Stimulated activated CD4-positive, alpha-beta T cell treated with anti-CD3 and anti-CD28 coated beads, TNF-alpha, amount 100 ng/mL, for 24 hours (primary cell): ENCODE measurements at regions not wholly inside any gene's neighbourhood (a gene's known extent, or its start where the extent isn't known, plus 50 kb on each side); places are given as distances from the start of the nearest gene placed in this dataset.
"Not testable (repeated sequence)": the region's sequence is repeated elsewhere in the genome, so short reads cannot be mapped to it uniquely, and the experiment has no call there.

Experiments used
- DNase-seq, 3 experiments: peaks; one replicate each; pipeline ENCODE4 v3.0.0-alpha.2; 2020; ENCODE audit warnings: low read depth in 3 of 3

DNA sequence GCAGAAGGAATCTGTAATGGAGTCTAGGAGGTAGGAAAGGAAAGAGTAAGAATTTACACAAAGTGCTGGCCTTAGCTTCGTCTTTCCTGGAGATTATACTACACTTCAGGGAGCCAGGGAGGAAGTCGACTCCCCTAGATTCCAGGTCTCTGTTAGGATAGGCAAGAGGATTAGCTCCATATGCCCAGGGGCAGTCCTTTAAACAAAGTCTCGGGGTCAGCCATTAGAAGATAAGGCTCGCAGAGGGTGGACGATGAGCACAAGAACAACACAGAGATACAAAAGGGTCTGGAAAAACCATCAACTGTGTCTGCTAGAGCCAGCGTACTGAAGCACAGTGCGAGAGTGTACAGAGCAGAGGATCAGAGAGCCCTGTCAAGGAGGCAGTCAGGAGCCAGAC, 344.7 kb upstream of the TNC start:
- no peak for DNase-seq

DNA sequence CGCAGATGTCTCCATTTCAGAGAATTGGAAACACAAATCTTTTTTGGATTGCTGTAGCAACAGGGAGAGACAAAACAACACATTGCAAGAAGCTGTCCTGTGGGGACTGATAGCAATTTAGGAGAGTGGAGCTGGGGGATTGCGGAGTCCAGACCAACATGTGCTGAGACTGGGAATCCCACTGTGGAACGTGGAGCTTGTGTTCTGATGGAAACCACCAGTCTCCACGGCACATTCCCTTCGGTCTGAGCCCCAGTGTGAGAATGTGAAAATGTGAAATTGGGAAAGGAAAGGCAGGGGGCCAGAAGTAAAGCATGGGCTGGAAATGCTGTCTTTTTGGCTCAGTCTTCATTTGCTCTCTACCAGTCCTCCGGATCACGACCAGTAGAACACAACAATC, 348.8 kb upstream of the TNC start:
- no peak for DNase-seq

GRCh38 chr9:115469841-115470240, 351.9 kb upstream of the TNC start:
- DNase-seq, result no peak

- DNase-seq, result not testable (repeated sequence)
These were observed 355.1 kb upstream of the TNC start for GRCh38 chr9:115473032-115473431.

DNA sequence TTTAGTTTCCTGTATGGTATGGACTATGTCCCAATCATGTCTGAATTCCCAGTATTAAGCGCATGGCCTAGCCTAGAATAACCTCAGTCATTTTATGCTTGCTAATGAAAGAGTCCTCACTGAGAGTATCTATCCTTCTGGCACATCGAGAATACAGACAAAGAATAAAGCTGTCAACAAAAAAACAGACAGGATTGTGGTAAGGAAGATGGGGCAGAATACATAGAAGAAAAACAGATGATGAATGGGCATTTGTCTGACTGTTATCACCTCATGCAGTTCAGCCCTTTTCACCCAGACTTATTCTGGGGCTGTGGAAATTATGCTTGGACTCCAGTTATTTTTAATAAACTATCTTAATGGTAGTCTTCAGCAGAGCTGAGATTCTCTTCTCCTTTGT, 363.8 kb upstream of the TNC start:
- DNase-seq, result no peak

DNA sequence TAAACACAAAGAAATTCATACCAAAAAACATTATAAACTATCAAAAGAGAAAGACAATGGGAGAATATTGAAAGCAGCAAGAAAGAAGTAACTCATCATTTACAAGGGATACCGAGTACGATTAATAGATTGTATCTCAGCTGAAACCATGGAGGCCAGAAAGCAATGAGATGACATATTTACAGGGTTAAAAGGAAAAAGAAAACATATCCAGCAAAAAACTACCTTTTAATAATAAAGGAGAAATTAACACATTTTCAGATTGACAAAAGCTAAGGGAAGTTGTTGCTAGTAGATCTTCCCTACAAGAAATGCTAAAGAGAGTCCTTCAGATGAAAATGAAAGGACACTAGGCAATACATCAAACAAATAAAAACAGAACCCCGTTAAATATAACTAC, 364.8 kb upstream of the TNC start:
- DNase-seq, result no peak

GRCh38 chr9:115492869-115493268, 374.9 kb upstream of the TNC start:
- DNase-seq, result no peak

DNA sequence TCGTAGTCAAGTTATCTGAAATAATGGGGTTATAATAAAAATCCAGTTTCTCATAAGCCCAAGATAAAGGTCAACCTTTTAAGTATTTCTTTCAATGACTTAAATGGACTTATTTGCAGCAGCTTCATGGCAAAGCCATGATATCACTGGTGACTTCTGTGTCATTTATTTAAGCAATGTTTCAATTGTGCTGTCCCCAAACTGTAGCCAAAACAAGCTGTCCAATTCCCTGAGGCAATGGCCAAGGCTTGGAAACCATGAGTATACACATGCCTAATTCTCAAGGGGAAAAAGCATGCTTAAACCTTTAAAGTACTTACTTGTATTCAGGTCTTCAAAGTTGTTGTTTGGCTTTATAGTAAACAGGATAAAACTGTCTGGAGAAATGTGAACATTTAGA, 376.4 kb upstream of the TNC start:
- DNase-seq, result no peak

DNA sequence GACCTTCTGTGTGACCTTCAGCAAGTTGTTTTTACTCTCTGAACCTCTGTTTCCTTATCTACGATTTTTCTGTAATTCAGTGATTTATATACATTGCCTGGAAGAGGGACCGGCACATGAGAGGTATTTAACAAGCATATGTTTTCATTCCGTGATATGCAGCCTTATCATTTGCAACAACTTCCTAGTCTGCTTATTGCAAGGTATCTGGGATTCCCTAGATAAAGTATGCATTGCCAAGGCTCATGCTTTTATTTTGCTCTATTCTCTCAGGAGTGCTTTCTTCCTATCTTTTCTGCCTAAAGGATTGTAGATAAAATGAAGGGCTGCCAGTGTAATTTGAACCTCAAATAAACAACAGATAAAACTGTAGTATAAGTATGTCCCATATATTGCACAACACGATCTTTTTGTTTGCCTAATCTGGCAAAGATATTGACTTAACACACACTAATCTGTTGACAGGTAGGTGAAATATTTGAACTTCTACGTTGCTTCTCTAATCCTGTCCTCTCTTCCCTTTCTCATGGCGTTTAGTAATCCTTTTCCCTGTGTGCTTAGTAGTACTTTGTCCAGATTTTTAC, 377.2 kb upstream of the TNC start:
- no peak for DNase-seq

GRCh38 chr9:115495836-115496235, 377.9 kb upstream of the TNC start:
- no peak for DNase-seq

DNA sequence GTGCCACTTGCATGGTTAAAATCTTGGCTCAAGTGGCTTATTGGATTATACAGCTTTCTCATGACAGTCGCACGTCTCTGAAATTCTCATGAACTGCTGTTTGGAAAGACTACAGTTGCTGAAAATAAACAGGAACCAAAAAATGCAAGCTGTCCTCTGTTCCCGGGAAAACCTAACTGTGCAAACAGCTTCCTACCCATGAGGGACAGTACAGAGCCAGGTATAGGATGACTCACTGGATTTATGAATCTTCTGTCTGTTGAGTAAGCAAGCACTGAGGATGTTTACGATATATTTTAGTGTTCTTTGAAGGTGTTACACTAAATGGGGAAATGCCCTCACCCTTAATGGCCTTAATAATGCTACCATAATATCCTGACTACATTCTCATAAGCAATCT, 380.3 kb upstream of the TNC start:
- no peak for DNase-seq

- no peak for DNase-seq
These were observed 389.2 kb upstream of the TNC start for GRCh38 chr9:115507148-115507547.

GRCh38 chr9:115513148-115513547, 395.2 kb upstream of the TNC start:
- no peak for DNase-seq

- no peak for DNase-seq
These were observed 396.5 kb upstream of the TNC start for GRCh38 chr9:115514454-115514853.

- DNase-seq, result no peak
These were observed 399.5 kb upstream of the TNC start for GRCh38 chr9:115517335-115518075.

GRCh38 chr9:115520646-115521045, 402.7 kb upstream of the TNC start:
- no peak for DNase-seq

- DNase-seq, result no peak
These were observed 405.0 kb upstream of the TNC start for GRCh38 chr9:115522912-115523311.

GRCh38 chr9:115524453-115525059, 406.6 kb upstream of the TNC start:
- DNase-seq, result peak in 1 of 3 experiments; percentile 6

DNA sequence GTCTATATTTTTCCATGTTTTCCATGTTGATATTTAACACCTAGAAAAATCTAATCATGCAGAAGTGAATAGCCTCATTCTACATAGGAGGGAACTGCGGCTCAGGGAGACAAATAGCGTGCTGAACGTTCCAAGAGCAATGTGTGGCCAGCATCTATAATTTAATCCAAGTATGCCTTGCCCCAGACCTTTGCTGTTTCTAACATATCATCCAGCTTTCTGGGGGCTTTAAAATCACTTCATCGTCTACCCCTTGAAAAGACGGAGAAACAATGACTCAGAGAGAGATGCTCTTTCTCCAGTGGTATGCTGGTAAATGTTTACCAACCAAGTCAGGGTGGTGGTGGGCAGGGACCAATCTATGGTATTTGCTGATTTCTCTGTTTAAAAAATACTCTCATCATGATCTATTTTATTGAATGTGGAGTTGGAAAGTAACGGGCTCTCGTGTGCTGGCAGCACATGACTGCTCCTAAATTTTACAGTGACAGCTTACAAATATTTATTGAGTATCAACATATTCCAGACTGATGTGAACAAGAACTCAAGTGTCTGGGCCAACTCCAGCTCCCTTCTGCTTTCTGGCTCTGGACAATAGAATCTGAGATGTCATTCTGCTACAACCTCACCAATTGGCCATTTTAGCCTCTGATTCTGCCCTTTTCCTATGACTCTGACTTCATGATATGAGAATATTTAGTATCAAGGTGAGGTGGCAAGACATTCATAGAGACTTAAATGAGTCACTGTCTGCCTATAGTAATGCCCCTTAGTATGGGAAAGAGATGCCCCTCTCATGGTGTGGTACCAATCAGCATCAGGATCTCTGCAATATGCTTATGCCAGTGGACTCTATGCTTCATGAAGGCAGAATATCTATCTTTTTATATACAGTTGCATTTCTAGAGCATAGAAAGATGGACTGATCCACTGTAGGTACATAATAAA, 407.4 kb upstream of the TNC start:
- DNase-seq, result no peak

DNA sequence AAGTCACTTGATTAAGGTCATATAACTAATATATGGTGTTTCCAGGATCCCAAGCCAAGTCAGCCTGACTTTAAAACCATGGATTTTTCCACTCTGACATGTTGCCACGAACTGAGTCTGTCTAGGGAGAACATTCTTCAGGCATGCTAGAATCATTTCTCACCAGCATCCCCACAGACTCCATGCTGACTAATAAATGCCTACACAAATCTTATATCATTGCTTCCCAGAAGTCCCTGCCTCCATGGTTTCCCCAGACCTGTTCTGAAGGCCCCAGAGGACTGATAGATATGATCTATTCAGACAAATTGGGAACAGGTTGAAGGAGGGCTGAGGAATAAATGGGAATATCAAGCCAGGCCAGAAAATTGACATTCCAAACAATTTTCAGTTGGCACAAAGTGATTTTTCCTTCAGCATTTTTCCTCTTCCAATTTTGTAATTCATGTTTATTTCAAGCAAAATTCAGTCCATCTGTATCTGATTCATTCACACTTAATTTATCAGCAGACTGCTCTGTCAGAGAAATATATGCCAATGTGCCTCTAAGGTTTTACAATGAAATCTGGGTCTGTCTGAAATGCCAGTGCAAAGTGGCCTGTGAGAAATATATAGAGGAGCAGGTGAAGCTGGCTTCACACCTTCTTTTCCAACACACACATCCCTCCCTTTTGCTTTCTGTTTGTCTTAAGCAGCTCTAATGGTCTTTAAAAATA, 413.6 kb upstream of the TNC start:
- DNase-seq, result no peak

DNA sequence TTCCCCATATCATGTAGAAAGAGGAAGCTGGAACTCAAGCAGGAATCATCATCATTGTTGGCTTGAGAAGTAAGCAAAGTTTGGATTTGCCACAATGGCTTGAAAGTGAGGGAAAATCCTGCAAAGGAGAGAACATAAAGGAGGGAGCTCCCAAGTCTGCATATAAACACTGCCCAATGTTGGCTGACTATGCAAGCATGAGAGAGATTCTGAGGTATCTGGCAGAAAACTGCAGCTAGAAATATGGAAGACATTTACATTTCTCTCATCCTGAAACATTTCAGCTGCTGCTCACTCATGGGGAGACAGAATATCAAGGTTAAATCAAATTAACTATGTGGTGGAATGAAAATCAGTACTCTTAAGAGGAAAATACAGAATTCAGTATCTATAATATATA, 415.6 kb upstream of the TNC start:
- DNase-seq, result no peak

DNA sequence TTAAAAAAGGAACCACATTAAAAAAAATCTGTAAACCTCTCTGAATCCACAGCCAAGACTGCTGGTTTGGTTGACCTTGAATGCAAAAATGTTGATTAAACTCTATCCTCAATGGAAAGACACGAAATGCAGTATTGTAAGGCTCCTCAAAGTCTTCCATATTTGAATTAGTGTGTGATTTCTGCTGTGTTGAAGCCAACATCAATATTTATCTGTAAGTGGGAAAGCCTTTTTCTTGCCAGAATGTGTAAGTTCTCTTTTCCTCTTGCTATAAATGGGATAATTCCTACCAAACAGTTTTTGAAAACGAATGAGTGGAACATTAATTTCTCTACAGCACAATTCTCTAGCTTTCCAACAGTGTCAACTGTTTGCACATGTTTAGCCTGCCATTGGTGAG, 422.1 kb upstream of the TNC start:
- DNase-seq, result no peak
